ENCODE measurements at regions not wholly inside any gene's neighbourhood (a gene's known extent, or its start where the extent isn't known, plus 50 kb on each side); places are given as distances from the start of the nearest gene placed in this dataset.

DNA sequence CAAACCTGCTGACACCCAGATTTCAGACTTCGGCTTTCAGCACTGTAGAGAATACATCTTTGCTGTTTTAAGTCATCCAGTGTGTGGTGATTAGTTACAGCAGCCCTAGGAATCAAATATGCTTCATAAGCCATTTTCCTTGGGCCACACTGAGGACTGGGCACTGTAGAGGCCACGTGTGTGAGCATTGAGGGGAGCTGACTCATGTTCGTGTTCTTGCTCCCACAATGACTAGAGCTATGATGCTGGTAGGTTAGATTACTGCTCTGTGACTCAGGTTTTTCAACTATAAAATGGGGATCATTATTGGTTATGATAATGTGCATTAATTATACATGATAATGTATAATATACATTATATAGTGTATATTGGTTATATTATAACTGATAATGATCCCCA is 96.5 kb upstream of the PALM2AKAP2 start:
- H3K9ac ChIP-seq (ENCODE audit: low read depth, low read length): no peak overlapping the region
- H3K4me1 ChIP-seq (ENCODE audit: control insufficient read depth, insufficient read depth, low read length): peaks cover 3% of the 10 kb centered on the region
- no peaks in the 10 kb centered on the region for H3K36me3 ChIP-seq (ENCODE audit: control insufficient read depth, insufficient read depth, low read length)
- H3K4me3 ChIP-seq (ENCODE audit: low read depth, low read length): no peak overlapping the region
- H3K27me3 ChIP-seq (ENCODE audit: control insufficient read depth, insufficient read depth, low read length): no peaks in the 10 kb centered on the region
- no peaks in the 10 kb centered on the region for H3K9me3 ChIP-seq (ENCODE audit: control insufficient read depth, insufficient read depth, low read length)

DNA sequence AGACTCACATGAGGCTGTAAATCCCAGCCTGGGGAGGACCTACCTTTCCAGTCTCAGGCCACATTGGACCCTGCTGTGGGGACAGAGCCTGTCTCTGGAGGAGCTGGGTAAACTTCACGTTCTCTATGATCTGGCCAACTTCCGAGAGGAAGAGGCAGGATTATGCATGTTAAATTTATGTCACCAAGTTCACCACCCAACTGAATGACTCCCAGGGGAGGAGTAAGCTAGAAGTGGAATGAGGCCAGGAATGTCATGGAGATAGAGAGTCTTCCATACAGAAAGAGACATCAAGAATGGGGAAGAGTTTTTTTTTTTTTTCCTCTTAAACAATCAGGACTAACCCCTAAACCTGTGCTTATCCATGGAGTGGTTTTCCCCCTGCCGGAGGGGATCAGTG is 90.3 kb upstream of the PALM2AKAP2 start:
- H3K27me3 ChIP-seq (ENCODE audit: control insufficient read depth, insufficient read depth, low read length): no peaks in the 10 kb centered on the region
- H3K9me3 ChIP-seq (ENCODE audit: control insufficient read depth, insufficient read depth, low read length): no peaks in the 10 kb centered on the region
- H3K9ac ChIP-seq (ENCODE audit: low read depth, low read length): no peak overlapping the region
- no peaks in the 10 kb centered on the region for H3K4me1 ChIP-seq (ENCODE audit: control insufficient read depth, insufficient read depth, low read length)
- no peak overlapping the region for H3K4me3 ChIP-seq (ENCODE audit: low read depth, low read length)
- no peaks in the 10 kb centered on the region for H3K36me3 ChIP-seq (ENCODE audit: control insufficient read depth, insufficient read depth, low read length)

DNA sequence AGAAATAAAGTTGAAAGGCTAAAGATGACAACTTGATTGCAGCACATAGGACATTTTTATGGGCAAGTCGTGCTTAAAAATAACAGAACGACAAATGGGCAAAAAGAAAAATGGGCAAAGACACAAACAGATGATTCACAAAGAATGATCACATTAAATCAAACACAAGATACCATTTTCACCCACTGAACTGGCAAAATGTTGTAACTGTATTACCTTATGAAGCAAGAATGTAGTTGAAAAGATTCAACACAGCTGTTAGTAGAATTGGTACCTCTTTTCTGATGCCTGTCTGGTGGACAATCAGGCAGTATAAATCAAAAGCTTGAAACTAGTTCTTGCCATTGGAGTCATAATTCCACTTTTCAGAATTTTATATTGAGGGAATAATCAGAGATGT is 81.0 kb upstream of the PALM2AKAP2 start:
- Histone ChIP-seq H3K27me3 (ENCODE audit: control insufficient read depth, insufficient read depth, low read length) (no peaks in the 10 kb centered on the region), H3K4me3 (ENCODE audit: low read depth, low read length) (no peak overlapping the region), H3K4me1 (ENCODE audit: control insufficient read depth, insufficient read depth, low read length) (no peaks in the 10 kb centered on the region), H3K36me3 (ENCODE audit: control insufficient read depth, insufficient read depth, low read length) (no peaks in the 10 kb centered on the region), H3K9ac (ENCODE audit: low read depth, low read length) (no peak overlapping the region), H3K9me3 (ENCODE audit: control insufficient read depth, insufficient read depth, low read length) (no peaks in the 10 kb centered on the region)

DNA sequence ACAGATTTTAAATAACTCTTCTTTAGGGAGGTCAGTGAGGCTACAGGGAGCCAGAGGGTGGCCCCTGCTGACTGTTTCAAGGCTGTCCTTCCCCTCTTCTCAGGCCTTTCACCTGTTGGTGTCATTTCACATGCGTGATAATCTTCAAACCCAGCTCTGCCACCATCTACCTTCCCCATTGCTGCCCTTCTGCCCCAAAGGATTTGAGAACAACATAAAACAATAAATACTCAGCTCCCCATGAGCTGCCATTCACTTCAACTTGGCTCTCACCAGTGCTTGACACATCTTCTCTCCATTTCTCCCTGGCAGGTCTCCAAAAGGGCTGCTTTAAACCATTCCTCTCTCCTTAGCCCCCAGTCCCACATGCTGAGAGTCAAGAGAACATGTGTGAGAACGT is 75.5 kb upstream of the PALM2AKAP2 start:
- no peak overlapping the region for H3K4me3 ChIP-seq (ENCODE audit: low read depth, low read length)
- no peaks in the 10 kb centered on the region for H3K27me3 ChIP-seq (ENCODE audit: control insufficient read depth, insufficient read depth, low read length)
- H3K4me1 ChIP-seq (ENCODE audit: control insufficient read depth, insufficient read depth, low read length): no peaks in the 10 kb centered on the region
- no peak overlapping the region for H3K9ac ChIP-seq (ENCODE audit: low read depth, low read length)
- no peaks in the 10 kb centered on the region for H3K36me3 ChIP-seq (ENCODE audit: control insufficient read depth, insufficient read depth, low read length)
- H3K9me3 ChIP-seq (ENCODE audit: control insufficient read depth, insufficient read depth, low read length): no peaks in the 10 kb centered on the region

DNA sequence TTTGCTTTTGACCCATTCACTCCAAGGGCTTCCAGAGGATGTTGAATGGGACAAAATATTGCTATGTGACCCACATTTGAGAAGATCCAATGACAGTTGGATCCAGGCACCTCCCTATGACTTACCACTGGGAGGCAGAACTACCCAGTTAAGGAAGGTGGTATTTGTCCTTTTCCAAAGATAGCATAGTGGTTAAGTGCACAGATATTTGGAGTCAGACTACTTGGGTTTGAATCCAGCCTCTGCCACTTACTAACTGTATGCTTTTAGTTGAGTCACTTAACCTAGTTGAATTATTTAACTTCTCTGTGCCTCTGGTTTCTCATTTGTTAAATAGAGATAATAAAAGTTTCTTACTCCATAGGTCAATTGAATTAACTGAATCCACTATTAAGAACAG is 74.5 kb upstream of the PALM2AKAP2 start:
- Histone ChIP-seq H3K27me3 (ENCODE audit: control insufficient read depth, insufficient read depth, low read length) (no peaks in the 10 kb centered on the region), H3K9me3 (ENCODE audit: control insufficient read depth, insufficient read depth, low read length) (no peaks in the 10 kb centered on the region), H3K4me1 (ENCODE audit: control insufficient read depth, insufficient read depth, low read length) (no peaks in the 10 kb centered on the region), H3K36me3 (ENCODE audit: control insufficient read depth, insufficient read depth, low read length) (no peaks in the 10 kb centered on the region), H3K9ac (ENCODE audit: low read depth, low read length) (no peak overlapping the region), H3K4me3 (ENCODE audit: low read depth, low read length) (no peak overlapping the region)

DNA sequence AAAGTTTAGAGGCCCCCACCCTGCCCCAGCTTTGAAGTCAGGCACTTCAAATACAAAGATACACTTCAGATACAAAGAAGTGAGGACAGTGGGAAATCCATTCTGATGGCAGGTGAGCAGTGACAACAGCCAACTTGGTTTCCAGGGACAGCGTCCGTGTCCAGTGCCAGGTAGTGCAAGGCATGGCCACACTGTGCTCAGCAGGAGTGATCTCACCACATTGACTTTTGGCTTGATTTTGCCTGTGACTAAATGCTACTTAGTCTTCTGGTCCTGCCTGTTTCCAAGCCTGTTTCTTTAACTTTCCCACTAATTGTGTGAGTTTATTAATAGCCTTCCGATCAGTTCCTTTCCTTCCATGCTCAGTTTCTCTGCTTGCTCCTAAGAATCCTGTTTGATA is 72.6 kb upstream of the PALM2AKAP2 start:
- Histone ChIP-seq H3K9me3 (ENCODE audit: control insufficient read depth, insufficient read depth, low read length) (no peaks in the 10 kb centered on the region), H3K9ac (ENCODE audit: low read depth, low read length) (no peak overlapping the region), H3K4me1 (ENCODE audit: control insufficient read depth, insufficient read depth, low read length) (no peaks in the 10 kb centered on the region), H3K27me3 (ENCODE audit: control insufficient read depth, insufficient read depth, low read length) (no peaks in the 10 kb centered on the region), H3K36me3 (ENCODE audit: control insufficient read depth, insufficient read depth, low read length) (no peaks in the 10 kb centered on the region), H3K4me3 (ENCODE audit: low read depth, low read length) (no peak overlapping the region)

DNA sequence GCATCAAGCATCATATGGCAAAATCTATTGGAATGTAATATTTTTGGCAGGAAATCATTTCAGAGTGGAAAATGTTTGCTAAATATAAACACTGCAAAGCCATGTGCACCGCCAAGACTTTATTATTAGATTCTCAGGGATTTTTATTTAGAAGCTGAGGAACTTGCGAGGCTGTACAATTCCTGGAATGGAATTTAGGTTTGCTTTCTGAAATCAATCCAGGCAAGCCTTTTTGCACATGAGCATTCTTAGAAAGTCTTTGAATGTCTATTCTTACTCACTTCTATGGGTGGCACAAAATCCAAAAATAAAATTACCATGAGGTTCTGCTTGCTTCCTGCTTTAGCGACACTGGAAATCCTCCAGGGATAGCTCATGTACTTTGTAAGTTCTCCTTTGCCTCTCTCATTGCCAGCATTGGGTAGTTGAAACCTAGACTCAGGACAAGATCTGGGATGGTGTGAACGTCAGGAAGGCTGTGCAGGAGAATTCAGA is 71.5 kb upstream of the PALM2AKAP2 start:
- Histone ChIP-seq H3K36me3 (ENCODE audit: control insufficient read depth, insufficient read depth, low read length) (no peaks in the 10 kb centered on the region), H3K9me3 (ENCODE audit: control insufficient read depth, insufficient read depth, low read length) (no peaks in the 10 kb centered on the region), H3K4me1 (ENCODE audit: control insufficient read depth, insufficient read depth, low read length) (no peaks in the 10 kb centered on the region), H3K9ac (ENCODE audit: low read depth, low read length) (no peak overlapping the region), H3K27me3 (ENCODE audit: control insufficient read depth, insufficient read depth, low read length) (no peaks in the 10 kb centered on the region), H3K4me3 (ENCODE audit: low read depth, low read length) (no peak overlapping the region)

DNA sequence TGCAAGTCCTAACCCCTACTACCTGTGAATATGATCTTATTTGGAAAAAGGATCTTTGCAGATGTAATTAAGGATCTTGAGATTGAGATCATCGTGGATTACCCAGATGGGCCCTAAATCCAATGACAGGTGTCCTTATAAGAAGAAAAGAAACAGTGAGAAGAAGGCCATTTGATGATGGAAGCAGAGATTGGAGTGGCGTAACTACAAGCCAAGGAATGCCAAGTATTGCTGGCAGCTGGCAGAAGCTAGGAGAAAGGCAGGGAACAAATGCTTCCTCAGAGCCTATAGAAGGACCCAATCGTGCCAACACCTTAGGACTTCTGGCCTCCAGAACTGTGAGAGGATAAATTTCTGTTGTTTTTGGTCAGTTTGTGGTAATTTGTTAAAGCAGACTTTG is 70.1 kb upstream of the PALM2AKAP2 start:
- Histone ChIP-seq H3K9me3 (ENCODE audit: control insufficient read depth, insufficient read depth, low read length) (no peaks in the 10 kb centered on the region), H3K9ac (ENCODE audit: low read depth, low read length) (no peak overlapping the region), H3K4me1 (ENCODE audit: control insufficient read depth, insufficient read depth, low read length) (no peaks in the 10 kb centered on the region), H3K4me3 (ENCODE audit: low read depth, low read length) (no peak overlapping the region), H3K27me3 (ENCODE audit: control insufficient read depth, insufficient read depth, low read length) (no peaks in the 10 kb centered on the region), H3K36me3 (ENCODE audit: control insufficient read depth, insufficient read depth, low read length) (no peaks in the 10 kb centered on the region)

DNA sequence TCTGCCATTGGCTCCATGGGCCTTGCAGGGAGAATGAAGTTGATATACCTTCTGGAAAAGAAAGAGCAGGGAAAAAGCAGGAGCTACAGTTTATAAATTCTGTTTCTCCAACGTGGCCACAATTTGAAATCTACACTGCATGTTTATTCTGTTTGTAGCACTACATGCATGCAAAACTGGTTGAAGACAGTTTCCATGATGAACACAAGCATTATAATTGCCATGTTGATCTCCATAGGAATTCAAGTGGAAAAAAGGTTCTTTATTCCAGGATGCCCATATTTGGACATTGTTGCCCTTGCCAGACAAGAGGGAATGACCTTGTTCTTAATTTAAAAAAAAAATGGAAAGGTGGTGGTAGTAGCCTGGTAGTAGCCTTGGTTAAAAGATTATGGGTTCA is 69.2 kb upstream of the PALM2AKAP2 start:
- Histone ChIP-seq H3K9ac (ENCODE audit: low read depth, low read length) (no peak overlapping the region), H3K4me1 (ENCODE audit: control insufficient read depth, insufficient read depth, low read length) (no peaks in the 10 kb centered on the region), H3K27me3 (ENCODE audit: control insufficient read depth, insufficient read depth, low read length) (no peaks in the 10 kb centered on the region), H3K36me3 (ENCODE audit: control insufficient read depth, insufficient read depth, low read length) (no peaks in the 10 kb centered on the region), H3K4me3 (ENCODE audit: low read depth, low read length) (no peak overlapping the region), H3K9me3 (ENCODE audit: control insufficient read depth, insufficient read depth, low read length) (no peaks in the 10 kb centered on the region)

DNA sequence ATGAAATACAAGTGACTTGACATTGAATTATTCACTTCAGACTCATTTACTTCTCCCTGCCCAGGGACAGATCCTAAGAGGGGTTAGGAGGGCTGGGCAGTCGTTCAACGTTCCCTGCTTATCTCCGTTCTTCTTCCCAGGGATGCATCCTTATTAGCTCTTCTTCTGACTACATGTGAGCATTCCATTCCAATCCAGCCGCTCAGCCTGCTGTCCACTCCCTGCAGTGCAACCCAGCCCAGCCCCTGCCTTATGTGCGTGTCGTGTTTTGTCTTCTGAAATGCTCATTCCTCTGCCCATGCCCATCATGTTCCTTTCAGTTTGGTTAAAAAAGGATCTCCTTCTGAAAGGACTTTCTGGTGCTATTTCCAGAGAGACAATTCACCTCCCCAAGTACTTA is 64.7 kb upstream of the PALM2AKAP2 start:
- Histone ChIP-seq H3K9ac (ENCODE audit: low read depth, low read length) (no peak overlapping the region), H3K36me3 (ENCODE audit: control insufficient read depth, insufficient read depth, low read length) (no peaks in the 10 kb centered on the region), H3K9me3 (ENCODE audit: control insufficient read depth, insufficient read depth, low read length) (no peaks in the 10 kb centered on the region), H3K4me3 (ENCODE audit: low read depth, low read length) (no peak overlapping the region), H3K27me3 (ENCODE audit: control insufficient read depth, insufficient read depth, low read length) (no peaks in the 10 kb centered on the region), H3K4me1 (ENCODE audit: control insufficient read depth, insufficient read depth, low read length) (no peaks in the 10 kb centered on the region)

DNA sequence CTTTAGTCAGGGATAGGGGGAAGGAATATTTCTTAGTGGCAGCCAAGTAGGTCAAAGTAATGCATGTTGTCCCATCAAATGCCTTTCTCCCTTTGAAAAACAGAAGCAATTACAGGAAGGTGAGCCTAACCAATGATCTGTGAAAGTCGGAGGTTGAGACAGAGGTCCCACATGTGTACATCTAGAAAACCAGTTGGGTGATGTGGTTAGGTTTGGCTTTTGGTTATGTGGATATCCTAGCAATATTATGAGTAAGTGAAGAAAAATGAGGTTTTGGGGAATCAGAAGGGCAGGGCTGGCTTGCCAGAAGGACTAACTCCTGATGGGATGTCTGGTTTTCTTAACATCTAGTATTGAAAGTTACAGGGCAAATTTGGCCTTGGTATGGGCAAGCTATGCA is 63.4 kb upstream of the PALM2AKAP2 start:
- Histone ChIP-seq H3K9me3 (ENCODE audit: control insufficient read depth, insufficient read depth, low read length) (no peaks in the 10 kb centered on the region), H3K9ac (ENCODE audit: low read depth, low read length) (no peak overlapping the region), H3K4me1 (ENCODE audit: control insufficient read depth, insufficient read depth, low read length) (no peaks in the 10 kb centered on the region), H3K4me3 (ENCODE audit: low read depth, low read length) (no peak overlapping the region), H3K36me3 (ENCODE audit: control insufficient read depth, insufficient read depth, low read length) (no peaks in the 10 kb centered on the region), H3K27me3 (ENCODE audit: control insufficient read depth, insufficient read depth, low read length) (no peaks in the 10 kb centered on the region)

DNA sequence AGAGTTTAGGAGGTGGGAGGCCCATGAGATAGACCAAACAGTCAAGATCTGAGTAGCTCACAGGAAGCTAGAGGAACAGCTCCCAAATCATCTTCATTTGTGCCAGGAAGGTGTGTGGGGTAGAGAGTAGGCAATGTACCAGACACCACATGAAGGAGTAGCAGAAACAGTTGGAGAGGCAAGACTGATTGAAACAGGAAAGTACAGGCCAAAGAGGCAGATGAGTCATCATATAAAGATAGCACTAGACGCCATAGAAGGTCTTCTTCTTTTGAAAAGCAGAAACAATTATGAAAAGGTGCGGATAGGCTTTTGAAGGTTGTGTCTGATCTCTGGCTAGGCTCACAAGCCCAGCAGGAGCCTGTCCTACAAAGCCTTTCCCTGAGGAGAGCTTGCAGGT is 62.7 kb upstream of the PALM2AKAP2 start:
- H3K27me3 ChIP-seq (ENCODE audit: control insufficient read depth, insufficient read depth, low read length): no peaks in the 10 kb centered on the region
- no peak overlapping the region for H3K9ac ChIP-seq (ENCODE audit: low read depth, low read length)

DNA sequence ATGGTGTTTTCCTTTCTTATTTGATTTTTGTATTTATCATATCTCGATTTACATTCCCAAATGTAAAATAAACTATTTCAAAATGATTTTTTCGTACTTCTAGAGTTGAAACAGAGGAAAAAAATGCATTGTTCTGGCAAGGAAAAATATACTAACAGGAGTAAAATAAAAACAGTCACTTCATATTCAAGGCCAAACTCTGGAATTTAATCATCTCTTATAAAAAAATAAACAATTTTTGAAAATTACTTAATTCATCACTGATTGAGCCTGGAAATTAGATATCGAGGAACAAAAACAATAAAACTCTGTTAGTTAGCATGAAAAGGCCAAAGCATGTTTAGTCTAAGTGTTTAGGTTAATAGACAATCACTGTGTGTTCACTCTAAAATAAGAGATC is 61.1 kb upstream of the PALM2AKAP2 start:
- Histone ChIP-seq H3K36me3 (ENCODE audit: control insufficient read depth, insufficient read depth, low read length) (no peaks in the 10 kb centered on the region), H3K9ac (ENCODE audit: low read depth, low read length) (no peak overlapping the region), H3K4me1 (ENCODE audit: control insufficient read depth, insufficient read depth, low read length) (no peaks in the 10 kb centered on the region), H3K9me3 (ENCODE audit: control insufficient read depth, insufficient read depth, low read length) (no peaks in the 10 kb centered on the region), H3K27me3 (ENCODE audit: control insufficient read depth, insufficient read depth, low read length) (no peaks in the 10 kb centered on the region), H3K4me3 (ENCODE audit: low read depth, low read length) (no peak overlapping the region)

More for the DNA sequence above, 62.7 kb upstream of the PALM2AKAP2 start:
- Histone ChIP-seq H3K36me3 (ENCODE audit: control insufficient read depth, insufficient read depth, low read length) (no peaks in the 10 kb centered on the region), H3K4me3 (ENCODE audit: low read depth, low read length) (no peak overlapping the region), H3K4me1 (ENCODE audit: control insufficient read depth, insufficient read depth, low read length) (no peaks in the 10 kb centered on the region), H3K9me3 (ENCODE audit: control insufficient read depth, insufficient read depth, low read length) (no peaks in the 10 kb centered on the region)
